ENCODE measurements at regions not wholly inside any gene's neighbourhood (a gene's known extent, or its start where the extent isn't known, plus 50 kb on each side); places are given as distances from the start of the nearest gene placed in this dataset.

DNA sequence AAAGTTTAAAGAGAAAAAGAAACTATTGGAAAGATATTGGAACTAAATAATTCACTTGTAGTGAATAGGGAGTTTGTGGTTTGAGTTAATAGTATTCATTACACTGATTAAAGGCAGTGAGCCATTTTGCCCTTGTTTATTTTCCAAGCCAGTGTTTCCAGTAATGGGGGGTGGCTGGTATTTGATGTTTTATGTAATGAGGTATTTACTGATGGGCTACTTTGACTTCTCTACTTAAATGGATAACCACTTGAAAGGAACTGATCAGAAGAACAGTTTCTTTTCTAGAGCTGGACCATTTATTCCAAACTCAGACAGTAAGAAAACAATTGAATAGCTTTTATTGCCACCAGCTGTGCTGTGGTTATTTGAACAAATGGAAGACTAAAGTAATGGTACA, 227.0 kb upstream of the HDAC9 start (continued):
- TF ChIP-seq, protein P1, sequence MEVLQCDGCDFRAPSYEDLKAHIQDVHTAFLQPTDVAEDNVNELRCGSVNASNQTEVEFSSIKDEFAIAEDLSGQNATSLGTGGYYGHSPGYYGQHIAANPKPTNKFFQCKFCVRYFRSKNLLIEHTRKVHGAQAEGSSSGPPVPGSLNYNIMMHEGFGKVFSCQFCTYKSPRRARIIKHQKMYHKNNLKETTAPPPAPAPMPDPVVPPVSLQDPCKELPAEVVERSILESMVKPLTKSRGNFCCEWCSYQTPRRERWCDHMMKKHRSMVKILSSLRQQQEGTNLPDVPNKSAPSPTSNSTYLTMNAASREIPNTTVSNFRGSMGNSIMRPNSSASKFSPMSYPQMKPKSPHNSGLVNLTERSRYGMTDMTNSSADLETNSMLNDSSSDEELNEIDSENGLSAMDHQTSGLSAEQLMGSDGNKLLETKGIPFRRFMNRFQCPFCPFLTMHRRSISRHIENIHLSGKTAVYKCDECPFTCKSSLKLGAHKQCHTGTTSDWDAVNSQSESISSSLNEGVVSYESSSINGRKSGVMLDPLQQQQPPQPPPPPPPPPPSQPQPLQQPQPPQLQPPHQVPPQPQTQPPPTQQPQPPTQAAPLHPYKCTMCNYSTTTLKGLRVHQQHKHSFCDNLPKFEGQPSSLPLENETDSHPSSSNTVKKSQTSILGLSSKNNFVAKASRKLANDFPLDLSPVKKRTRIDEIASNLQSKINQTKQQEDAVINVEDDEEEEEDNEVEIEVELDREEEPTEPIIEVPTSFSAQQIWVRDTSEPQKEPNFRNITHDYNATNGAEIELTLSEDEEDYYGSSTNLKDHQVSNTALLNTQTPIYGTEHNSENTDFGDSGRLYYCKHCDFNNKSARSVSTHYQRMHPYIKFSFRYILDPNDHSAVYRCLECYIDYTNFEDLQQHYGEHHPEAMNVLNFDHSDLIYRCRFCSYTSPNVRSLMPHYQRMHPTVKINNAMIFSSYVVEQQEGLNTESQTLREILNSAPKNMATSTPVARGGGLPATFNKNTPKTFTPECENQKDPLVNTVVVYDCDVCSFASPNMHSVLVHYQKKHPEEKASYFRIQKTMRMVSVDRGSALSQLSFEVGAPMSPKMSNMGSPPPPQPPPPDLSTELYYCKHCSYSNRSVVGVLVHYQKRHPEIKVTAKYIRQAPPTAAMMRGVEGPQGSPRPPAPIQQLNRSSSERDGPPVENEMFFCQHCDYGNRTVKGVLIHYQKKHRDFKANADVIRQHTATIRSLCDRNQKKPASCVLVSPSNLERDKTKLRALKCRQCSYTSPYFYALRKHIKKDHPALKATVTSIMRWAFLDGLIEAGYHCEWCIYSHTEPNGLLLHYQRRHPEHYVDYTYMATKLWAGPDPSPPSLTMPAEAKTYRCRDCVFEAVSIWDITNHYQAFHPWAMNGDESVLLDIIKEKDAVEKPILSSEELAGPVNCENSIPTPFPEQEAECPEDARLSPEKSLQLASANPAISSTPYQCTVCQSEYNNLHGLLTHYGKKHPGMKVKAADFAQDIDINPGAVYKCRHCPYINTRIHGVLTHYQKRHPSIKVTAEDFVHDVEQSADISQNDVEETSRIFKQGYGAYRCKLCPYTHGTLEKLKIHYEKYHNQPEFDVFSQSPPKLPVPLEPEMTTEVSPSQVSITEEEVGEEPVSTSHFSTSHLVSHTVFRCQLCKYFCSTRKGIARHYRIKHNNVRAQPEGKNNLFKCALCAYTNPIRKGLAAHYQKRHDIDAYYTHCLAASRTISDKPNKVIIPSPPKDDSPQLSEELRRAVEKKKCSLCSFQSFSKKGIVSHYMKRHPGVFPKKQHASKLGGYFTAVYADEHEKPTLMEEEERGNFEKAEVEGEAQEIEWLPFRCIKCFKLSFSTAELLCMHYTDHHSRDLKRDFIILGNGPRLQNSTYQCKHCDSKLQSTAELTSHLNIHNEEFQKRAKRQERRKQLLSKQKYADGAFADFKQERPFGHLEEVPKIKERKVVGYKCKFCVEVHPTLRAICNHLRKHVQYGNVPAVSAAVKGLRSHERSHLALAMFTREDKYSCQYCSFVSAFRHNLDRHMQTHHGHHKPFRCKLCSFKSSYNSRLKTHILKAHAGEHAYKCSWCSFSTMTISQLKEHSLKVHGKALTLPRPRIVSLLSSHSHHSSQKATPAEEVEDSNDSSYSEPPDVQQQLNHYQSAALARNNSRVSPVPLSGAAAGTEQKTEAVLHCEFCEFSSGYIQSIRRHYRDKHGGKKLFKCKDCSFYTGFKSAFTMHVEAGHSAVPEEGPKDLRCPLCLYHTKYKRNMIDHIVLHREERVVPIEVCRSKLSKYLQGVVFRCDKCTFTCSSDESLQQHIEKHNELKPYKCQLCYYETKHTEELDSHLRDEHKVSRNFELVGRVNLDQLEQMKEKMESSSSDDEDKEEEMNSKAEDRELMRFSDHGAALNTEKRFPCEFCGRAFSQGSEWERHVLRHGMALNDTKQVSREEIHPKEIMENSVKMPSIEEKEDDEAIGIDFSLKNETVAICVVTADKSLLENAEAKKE (CRISPR knock-in tag; IDR thresholded peaks at IDR 0.05): no peak
- TF ChIP-seq ZNF331 (CRISPR knock-in tag; IDR thresholded peaks at IDR 0.05; ENCODE audit: low read depth): no peak

DNA sequence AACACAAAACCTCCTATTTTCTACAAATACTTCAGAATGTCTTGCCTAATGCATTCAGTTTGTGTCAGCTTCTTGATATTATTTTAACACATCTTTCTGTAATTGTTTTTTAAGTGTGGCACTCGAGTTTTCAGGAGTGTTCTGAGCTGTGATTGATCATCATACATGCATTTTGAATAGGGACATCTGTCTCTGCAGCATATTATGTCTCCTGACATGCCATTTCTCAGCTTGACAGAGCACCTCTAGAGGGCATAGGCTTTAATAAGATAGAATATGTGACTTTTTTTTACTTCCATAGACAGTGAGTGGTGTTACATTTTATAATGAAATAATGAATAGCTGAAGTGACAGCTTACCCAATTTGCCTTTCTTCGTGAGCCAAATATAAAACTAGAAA, 219.2 kb upstream of the HDAC9 start:
- H3K36me3 ChIP-seq (ENCODE audit: insufficient read depth): no peaks in the 10 kb centered on the region
- Mint-ChIP-seq H3K27ac (no peak overlapping the region), H3K9me3 (no peaks in the 10 kb centered on the region), H3K36me3 (ENCODE audit: low read depth) (no peaks in the 10 kb centered on the region), H3K4me3 (no peak overlapping the region), H3K4me1 (no peaks in the 10 kb centered on the region), H3K27me3 (ENCODE audit: insufficient read depth, low read depth, poor library complexity) (no peaks in the 10 kb centered on the region)
- no peak overlapping the region for H3K4me2 ChIP-seq
- no peaks in the 10 kb centered on the region for H3F3A ChIP-seq (replicated peaks; ENCODE audit: low read depth)
- H3K79me2 ChIP-seq (replicated peaks; ENCODE audit: insufficient read depth): no peaks in the 10 kb centered on the region
- no peak for DNase-seq (ENCODE audit: low spot score)
- no peak for ATAC-seq
- no peaks in the 10 kb centered on the region for H3K27me3 ChIP-seq (ENCODE audit: insufficient read depth)
- H3K4me1 ChIP-seq (ENCODE audit: insufficient read depth): no peaks in the 10 kb centered on the region
- no peak for TF ChIP-seq POLR2AphosphoS5 (IDR thresholded peaks at IDR 0.05; ENCODE audit: low read depth)
- no peak for TF ChIP-seq EZH2phosphoT487 (IDR thresholded peaks at IDR 0.05; ENCODE audit: unreplicated experiment)
- TF ChIP-seq ZNF114 (CRISPR knock-in tag; IDR thresholded peaks at IDR 0.05): no peak
- TF ChIP-seq, protein P2, sequence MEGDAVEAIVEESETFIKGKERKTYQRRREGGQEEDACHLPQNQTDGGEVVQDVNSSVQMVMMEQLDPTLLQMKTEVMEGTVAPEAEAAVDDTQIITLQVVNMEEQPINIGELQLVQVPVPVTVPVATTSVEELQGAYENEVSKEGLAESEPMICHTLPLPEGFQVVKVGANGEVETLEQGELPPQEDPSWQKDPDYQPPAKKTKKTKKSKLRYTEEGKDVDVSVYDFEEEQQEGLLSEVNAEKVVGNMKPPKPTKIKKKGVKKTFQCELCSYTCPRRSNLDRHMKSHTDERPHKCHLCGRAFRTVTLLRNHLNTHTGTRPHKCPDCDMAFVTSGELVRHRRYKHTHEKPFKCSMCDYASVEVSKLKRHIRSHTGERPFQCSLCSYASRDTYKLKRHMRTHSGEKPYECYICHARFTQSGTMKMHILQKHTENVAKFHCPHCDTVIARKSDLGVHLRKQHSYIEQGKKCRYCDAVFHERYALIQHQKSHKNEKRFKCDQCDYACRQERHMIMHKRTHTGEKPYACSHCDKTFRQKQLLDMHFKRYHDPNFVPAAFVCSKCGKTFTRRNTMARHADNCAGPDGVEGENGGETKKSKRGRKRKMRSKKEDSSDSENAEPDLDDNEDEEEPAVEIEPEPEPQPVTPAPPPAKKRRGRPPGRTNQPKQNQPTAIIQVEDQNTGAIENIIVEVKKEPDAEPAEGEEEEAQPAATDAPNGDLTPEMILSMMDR (conservative IDR thresholded peaks at IDR 0.05; ENCODE audit: low read depth in 2 of 2): no peak
- no peak for TF ChIP-seq NANOG (IDR thresholded peaks at IDR 0.05; ENCODE audit: borderline replicate concordance)
- TF ChIP-seq CREB1 (CRISPR knock-in tag; IDR thresholded peaks at IDR 0.05; ENCODE audit: low read depth): no peak
- no peak for TF ChIP-seq ZNF331 (CRISPR knock-in tag; IDR thresholded peaks at IDR 0.05; ENCODE audit: low read depth)
- TF ChIP-seq, protein P1 (CRISPR knock-in tag; IDR thresholded peaks at IDR 0.05): no peak
- no peak for TF ChIP-seq STAT1 (IDR thresholded peaks at IDR 0.05; ENCODE audit: unreplicated experiment)
- no peak overlapping the region for H3K27ac ChIP-seq (ENCODE audit: low read depth)
- no peak overlapping the region for H3K4me3 ChIP-seq
- no peaks in the 10 kb centered on the region for H4K20me1 ChIP-seq (replicated peaks; ENCODE audit: insufficient read depth)
- no peak overlapping the region for H2AFZ ChIP-seq
- no peaks in the 10 kb centered on the region for H3K9me2 ChIP-seq (ENCODE audit: insufficient read depth)

All from GM23338 (cell line).